ENCODE measurements at regions not wholly inside any gene's neighbourhood (a gene's known extent, or its start where the extent isn't known, plus 50 kb on each side); places are given as distances from the start of the nearest gene placed in this dataset.

DNA sequence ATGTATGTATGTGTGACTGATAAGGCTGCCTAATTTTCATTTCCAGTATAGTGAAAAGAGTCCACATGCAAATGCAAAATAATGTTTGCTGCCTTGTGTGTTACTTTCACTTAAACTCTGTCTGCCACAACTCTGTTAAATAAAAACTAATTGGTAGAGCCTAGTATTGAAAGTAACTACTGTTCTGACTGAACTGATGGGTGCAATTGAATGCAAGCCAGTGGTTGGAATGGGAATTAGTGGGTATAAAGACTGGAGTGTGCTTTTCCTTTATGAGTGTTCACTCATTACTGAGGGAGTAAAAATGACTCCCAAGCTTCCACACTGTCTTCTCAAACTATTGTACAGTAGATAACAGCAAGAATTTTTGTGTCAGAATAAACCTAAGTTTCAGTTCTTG lies 571.0 kb downstream of the TMTC2 start:
- no peak for TF ChIP-seq SUZ12 (IDR thresholded peaks at IDR 0.05; ENCODE audit: low read length)
- TF ChIP-seq, protein P1, sequence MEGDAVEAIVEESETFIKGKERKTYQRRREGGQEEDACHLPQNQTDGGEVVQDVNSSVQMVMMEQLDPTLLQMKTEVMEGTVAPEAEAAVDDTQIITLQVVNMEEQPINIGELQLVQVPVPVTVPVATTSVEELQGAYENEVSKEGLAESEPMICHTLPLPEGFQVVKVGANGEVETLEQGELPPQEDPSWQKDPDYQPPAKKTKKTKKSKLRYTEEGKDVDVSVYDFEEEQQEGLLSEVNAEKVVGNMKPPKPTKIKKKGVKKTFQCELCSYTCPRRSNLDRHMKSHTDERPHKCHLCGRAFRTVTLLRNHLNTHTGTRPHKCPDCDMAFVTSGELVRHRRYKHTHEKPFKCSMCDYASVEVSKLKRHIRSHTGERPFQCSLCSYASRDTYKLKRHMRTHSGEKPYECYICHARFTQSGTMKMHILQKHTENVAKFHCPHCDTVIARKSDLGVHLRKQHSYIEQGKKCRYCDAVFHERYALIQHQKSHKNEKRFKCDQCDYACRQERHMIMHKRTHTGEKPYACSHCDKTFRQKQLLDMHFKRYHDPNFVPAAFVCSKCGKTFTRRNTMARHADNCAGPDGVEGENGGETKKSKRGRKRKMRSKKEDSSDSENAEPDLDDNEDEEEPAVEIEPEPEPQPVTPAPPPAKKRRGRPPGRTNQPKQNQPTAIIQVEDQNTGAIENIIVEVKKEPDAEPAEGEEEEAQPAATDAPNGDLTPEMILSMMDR (IDR thresholded peaks at IDR 0.05; ENCODE audit: control extremely low read depth in 1 of 3, insufficient read depth in 1 of 3, low read depth in 1 of 3, low read length in 3 of 3) = no peak
- TF ChIP-seq RXRA (IDR thresholded peaks at IDR 0.05; ENCODE audit: insufficient read depth, low read depth, low read length) = no peak
- no peak for TF ChIP-seq EGR1 (IDR thresholded peaks at IDR 0.05; ENCODE audit: borderline replicate concordance, low read depth, low read length)
- no peak for TF ChIP-seq POU5F1 (IDR thresholded peaks at IDR 0.05; ENCODE audit: low read depth, low read length)

Measured in H1 (cell line).